Trophoblast cell (in vitro differentiated cells and primary cell): ENCODE measurements at regions not wholly inside any gene's neighbourhood (a gene's known extent, or its start where the extent isn't known, plus 50 kb on each side); places are given as distances from the start of the nearest gene placed in this dataset.
A peak's percentile ranks its signal among the peaks of the same experiment; 100 is the strongest.

ENCODE experiments used
- DNase-seq, 2 donors: peaks; one replicate each; pipeline ENCODE4 v3.0.0-alpha.2; 2016
- H2AFZ ChIP-seq: 2 replicates; pipeline ENCODE4 v1.6.1; 2013; ENCODE audit warnings: low read length, moderate library complexity, mild to moderate bottlenecking; ENCODE audit not compliant: insufficient read depth, poor library complexity
- H2AK5ac ChIP-seq: 2 replicates; pipeline ENCODE4 v1.6.1; 2013; ENCODE audit warnings: mild to moderate bottlenecking, low read length
- H2BK120ac ChIP-seq: 2 replicates; pipeline ENCODE4 v1.6.1; 2013; ENCODE audit warnings: low read length, mild to moderate bottlenecking, moderate library complexity; ENCODE audit not compliant: insufficient read depth, poor library complexity
- H2BK12ac ChIP-seq: 2 replicates; pipeline ENCODE4 v1.6.1; 2013; ENCODE audit warnings: mild to moderate bottlenecking, low read length, moderate library complexity
- H2BK5ac ChIP-seq: 2 replicates; pipeline ENCODE4 v1.6.1; 2013; ENCODE audit warnings: low read length, low read depth, moderate library complexity, mild to moderate bottlenecking; ENCODE audit not compliant: poor library complexity
- H3K14ac ChIP-seq: 2 replicates; pipeline ENCODE4 v1.6.1; 2013; ENCODE audit warnings: mild to moderate bottlenecking, low read length
- H3K18ac ChIP-seq: 2 replicates; pipeline ENCODE4 v1.6.1; 2013; ENCODE audit warnings: mild to moderate bottlenecking, low read length
- H3K23ac ChIP-seq: 2 replicates; pipeline ENCODE4 v1.6.1; 2013; ENCODE audit warnings: low read length
- H3K27ac ChIP-seq: 2 replicates; pipeline ENCODE4 v1.5.1; 2013; ENCODE audit warnings: low read depth, mild to moderate bottlenecking, inconsistent platforms, low read length, moderate library complexity
- H3K27me3 ChIP-seq: 2 replicates; pipeline ENCODE4 v1.6.1; 2013; ENCODE audit warnings: inconsistent platforms, mild to moderate bottlenecking, low read length, moderate library complexity; ENCODE audit not compliant: insufficient read depth
- H3K36me3 ChIP-seq, 2 experiments: 1 replicate in 1 of 2; 2 replicates in 1 of 2; pipeline ENCODE4 v1.6.1; 2013; ENCODE audit warnings: low read length in 2 of 2, mild to moderate bottlenecking in 2 of 2, moderate library complexity in 1 of 2; ENCODE audit not compliant: insufficient read depth in 2 of 2, control insufficient read depth in 1 of 2
- H3K4ac ChIP-seq: 2 replicates; pipeline ENCODE4 v1.6.1; 2013; ENCODE audit warnings: low read depth, mild to moderate bottlenecking, low read length, moderate library complexity
- H3K4me1 ChIP-seq, 2 experiments: 1 replicate in 1 of 2; 2 replicates in 1 of 2; pipeline ENCODE4 v1.6.1; 2013; ENCODE audit warnings: low read length in 2 of 2, mild to moderate bottlenecking in 2 of 2, moderate library complexity in 1 of 2; ENCODE audit not compliant: insufficient read depth in 2 of 2, control insufficient read depth in 1 of 2
- H3K4me2 ChIP-seq: 2 replicates; pipeline ENCODE4 v1.6.1; 2013; ENCODE audit warnings: inconsistent platforms, mild to moderate bottlenecking, low read length, moderate library complexity
- H3K4me3 ChIP-seq: 2 replicates; pipeline ENCODE4 v1.5.1; 2013; ENCODE audit warnings: mild to moderate bottlenecking, low read depth, low read length, inconsistent platforms
- H3K79me1 ChIP-seq: one replicate; pipeline ENCODE4 v1.6.1; 2013; ENCODE audit warnings: low read length
- H3K79me2 ChIP-seq: 2 replicates; pipeline ENCODE4 v1.6.1; 2013; ENCODE audit warnings: low read length, mild to moderate bottlenecking; ENCODE audit not compliant: control insufficient read depth, insufficient read depth, poor library complexity
- H3K9ac ChIP-seq: 2 replicates; pipeline ENCODE4 v1.6.1; 2013; ENCODE audit warnings: mild to moderate bottlenecking, low read length
- H3K9me3 ChIP-seq: 2 replicates; pipeline ENCODE4 v1.6.1; 2013; ENCODE audit warnings: low read depth, mild to moderate bottlenecking, control low read depth, inconsistent platforms, low read length; ENCODE audit not compliant: insufficient read depth
- H4K12ac ChIP-seq: 2 replicates; pipeline ENCODE4 v1.6.1; 2013; ENCODE audit warnings: low read depth, mild to moderate bottlenecking, low read length, moderate library complexity
- H4K8ac ChIP-seq: 2 replicates; pipeline ENCODE4 v1.6.1; 2013; ENCODE audit warnings: low read depth, mild to moderate bottlenecking, low read length, moderate library complexity
- H4K91ac ChIP-seq: one replicate; pipeline ENCODE4 v1.6.1; 2013; ENCODE audit warnings: low read depth, mild to moderate bottlenecking, low read length, moderate library complexity
- WGBS: extraction: QIAGEN DNeasy Blood & Tissue Kit; methylation state at CpG from one replicate; pipeline ENCODE4 v1.1.7; 2013; ENCODE audit warnings: missing lambda C conversion rate; ENCODE audit not compliant: insufficient read length, insufficient coverage; ENCODE audit errors: extremely low coverage; 5-methylcytosine and 5-hydroxymethylcytosine counted together

DNA sequence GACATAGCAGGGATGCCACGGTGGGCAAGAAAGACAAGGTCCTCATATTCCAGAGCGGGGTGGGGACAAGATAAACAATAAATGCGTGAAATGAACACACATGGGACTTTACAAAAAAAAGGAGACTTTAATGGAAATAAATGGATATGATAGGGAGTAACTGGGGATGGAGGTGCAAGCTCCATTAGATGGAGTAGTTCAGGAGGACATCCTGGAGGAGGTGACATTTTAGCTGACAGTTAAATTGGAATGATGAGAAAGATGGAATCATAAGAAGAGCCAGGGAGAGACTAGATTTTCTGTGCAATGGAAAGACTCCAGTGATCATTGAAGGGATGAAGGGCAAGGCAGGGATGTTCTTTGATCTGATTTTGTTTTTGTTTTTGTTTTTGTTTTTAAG, 83.6 kb upstream of the MYL10 start:
- Histone ChIP-seq H4K91ac (no peak overlapping the region), H3K4ac (no peak overlapping the region), H3K23ac (no peak overlapping the region), H3K18ac (no peak overlapping the region), H3K36me3 (no peaks in the 10 kb centered on the region), H3K14ac (no peak overlapping the region), H3K9me3 (peaks cover 3% of the 10 kb centered on the region), H4K8ac (no peak overlapping the region), H3K4me1 (peaks cover 4% of the 10 kb centered on the region in 2 experiments), H2BK5ac (no peak overlapping the region), H3K79me1 (no peaks in the 10 kb centered on the region), H4K12ac (no peak overlapping the region), H2AK5ac (no peak overlapping the region), H3K27me3 (no peaks in the 10 kb centered on the region), H3K9ac (no peak overlapping the region), H3K79me2 (no peaks in the 10 kb centered on the region), H3K27ac (no peak overlapping the region), H2AFZ (no peak overlapping the region), H2BK120ac (no peak overlapping the region), H3K4me2 (no peak overlapping the region), H3K4me3 (no peak overlapping the region), H2BK12ac (no peak overlapping the region)
- WGBS: no CpG with 5 or more reads among the region's 3 CpGs
- DNase-seq: no peak

DNA sequence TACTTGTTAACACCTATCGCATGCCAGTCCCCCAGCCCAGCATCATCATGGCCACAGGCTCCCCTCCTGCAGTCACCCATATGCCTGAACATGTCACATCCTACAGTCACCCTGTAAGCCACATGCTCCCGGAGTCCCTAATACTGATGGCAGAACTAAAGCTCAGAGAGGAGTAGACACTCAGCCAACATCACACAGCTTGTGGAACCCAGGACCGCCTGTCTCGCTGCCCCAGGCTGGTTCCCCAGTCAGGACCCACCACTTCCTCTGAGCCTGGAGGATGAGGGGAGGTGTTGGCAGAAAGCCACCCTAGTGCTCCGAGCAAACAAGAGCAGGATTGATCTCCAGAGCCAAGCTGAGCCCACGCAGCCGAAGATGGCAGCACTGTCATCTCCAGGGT, 85.0 kb upstream of the MYL10 start:
- Histone ChIP-seq H3K4me1 (peaks cover 11 to 12% of the 10 kb centered on the region in 2 experiments), H2AFZ (no peak overlapping the region), H4K8ac (no peak overlapping the region), H3K4me3 (peak overlapping the region; percentile 21), H4K91ac (no peak overlapping the region), H3K9me3 (peaks cover 3% of the 10 kb centered on the region), H4K12ac (no peak overlapping the region), H3K79me1 (peaks cover 3% of the 10 kb centered on the region), H3K36me3 (no peaks in the 10 kb centered on the region), H2AK5ac (no peak overlapping the region), H3K9ac (peak overlapping the region; percentile 20), H2BK12ac (no peak overlapping the region), H3K27ac (no peak overlapping the region), H3K14ac (no peak overlapping the region), H3K18ac (no peak overlapping the region), H2BK120ac (no peak overlapping the region), H3K4ac (no peak overlapping the region), H3K79me2 (no peaks in the 10 kb centered on the region), H3K27me3 (no peaks in the 10 kb centered on the region), H3K23ac (no peak overlapping the region), H2BK5ac (no peak overlapping the region), H3K4me2 (no peak overlapping the region)
- no CpG with 5 or more reads among the region's 7 CpGs for WGBS
- no peak for DNase-seq

DNA sequence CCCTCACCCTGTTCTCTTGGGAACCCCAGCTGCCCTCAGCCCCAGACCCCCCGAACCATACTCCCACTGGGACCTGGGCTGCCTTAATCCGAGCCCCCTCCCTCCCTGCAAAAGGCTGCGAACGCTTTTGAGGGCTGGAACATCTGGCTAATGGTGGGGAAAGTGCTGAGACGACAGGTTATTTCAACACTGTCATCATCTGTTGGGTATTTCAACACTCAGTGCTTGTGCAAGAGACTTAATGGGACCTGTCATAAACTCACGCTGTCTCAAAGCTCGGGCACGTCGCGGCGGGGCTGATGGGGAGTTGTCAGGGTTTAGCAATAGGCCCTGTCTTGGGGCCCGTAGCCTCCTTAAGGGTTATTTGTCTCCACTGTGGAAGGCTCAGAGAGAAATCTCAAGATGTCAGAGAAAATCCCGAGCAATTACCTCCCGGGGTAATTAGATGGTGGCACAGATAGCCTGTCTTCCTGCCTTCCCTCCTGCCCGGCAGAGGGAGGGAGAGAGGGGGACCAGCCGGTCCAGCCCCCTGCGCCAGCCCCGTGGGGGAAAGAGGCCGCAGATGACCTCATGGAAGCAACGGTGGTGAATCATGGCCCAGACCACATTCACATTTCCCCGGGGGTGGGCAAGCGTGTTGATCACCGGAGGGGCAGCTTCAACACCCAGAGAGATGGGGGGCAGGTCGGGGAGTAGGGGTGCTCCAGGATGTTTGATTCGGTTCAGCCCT, 88.7 kb upstream of the MYL10 start:
- peak overlapping the region; percentile 26 for H4K8ac ChIP-seq
- peaks cover 11 to 12% of the 10 kb centered on the region in 2 experiments for H3K4me1 ChIP-seq
- H3K4me2 ChIP-seq: peak overlapping the region; percentile 22
- no peak overlapping the region for H3K9ac ChIP-seq
- H2BK120ac ChIP-seq: peak overlapping the region; percentile 35
- H2BK5ac ChIP-seq: no peak overlapping the region
- H3K23ac ChIP-seq: no peak overlapping the region
- H3K4ac ChIP-seq: no peak overlapping the region
- no peak overlapping the region for H3K27ac ChIP-seq
- H3K79me2 ChIP-seq: no peaks in the 10 kb centered on the region
- H3K36me3 ChIP-seq: no peaks in the 10 kb centered on the region
- H2BK12ac ChIP-seq: no peak overlapping the region
- H2AFZ ChIP-seq: no peak overlapping the region
- H4K12ac ChIP-seq: peak overlapping the region; percentile 51
- no peak overlapping the region for H3K4me3 ChIP-seq
- H3K79me1 ChIP-seq: peaks cover 3% of the 10 kb centered on the region
- no peaks in the 10 kb centered on the region for H3K27me3 ChIP-seq
- peak overlapping the region; percentile 43 for H3K18ac ChIP-seq
- no peak overlapping the region for H3K14ac ChIP-seq
- DNase-seq: peak; percentile 92 to 97
- peak overlapping the region; percentile 65 for H4K91ac ChIP-seq
- H3K9me3 ChIP-seq: peaks cover 3% of the 10 kb centered on the region
- H2AK5ac ChIP-seq: no peak overlapping the region
- WGBS: no CpG with 5 or more reads among the region's 25 CpGs

DNA sequence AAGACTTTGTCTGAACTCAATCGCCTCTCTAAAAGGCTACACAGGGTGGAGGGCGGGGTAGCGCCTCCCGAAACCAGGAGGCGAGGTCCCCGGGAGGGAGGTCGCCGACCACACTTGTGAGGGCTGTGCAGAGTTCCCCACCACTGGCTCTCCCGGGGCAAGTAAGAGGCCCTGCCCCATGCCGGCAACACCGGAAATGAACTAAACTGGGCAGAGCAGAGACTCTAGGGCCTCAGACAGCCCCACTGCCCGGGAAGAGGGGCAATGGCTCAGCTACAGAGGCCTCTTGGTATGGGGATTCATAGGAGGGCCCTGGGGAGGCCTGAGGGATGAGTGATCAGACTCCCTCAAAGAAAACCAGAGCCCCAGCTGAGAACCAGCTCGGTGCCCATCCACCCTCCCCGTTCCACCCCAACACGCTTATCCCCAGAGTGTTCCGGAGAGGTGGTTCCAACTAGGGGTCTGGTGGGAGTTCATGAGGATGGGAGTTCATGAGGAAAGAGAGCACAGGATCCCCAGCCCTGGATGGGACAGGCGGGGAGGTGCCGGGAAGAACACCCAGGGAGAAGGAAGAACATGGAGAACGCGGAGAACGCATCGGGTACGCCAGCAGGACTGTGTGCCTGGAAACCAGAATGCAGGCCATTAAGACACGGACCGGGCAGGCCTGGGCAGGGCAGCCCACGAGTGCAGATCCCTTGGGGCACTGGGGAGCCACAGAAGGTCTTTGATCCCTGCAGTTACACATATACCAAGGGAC, 89.4 kb upstream of the MYL10 start:
- Histone ChIP-seq H3K9me3 (peaks cover 4% of the 10 kb centered on the region), H2BK12ac (peak overlapping the region; percentile 20), H2BK5ac (no peak overlapping the region), H3K23ac (no peak overlapping the region), H3K4me3 (no peak overlapping the region), H4K8ac (peak overlapping the region; percentile 26), H3K4me2 (no peak overlapping the region), H3K4ac (peak overlapping the region; percentile 13), H3K27ac (no peak overlapping the region), H2AFZ (no peak overlapping the region), H2BK120ac (peak overlapping the region; percentile 35), H3K9ac (no peak overlapping the region), H3K79me2 (no peaks in the 10 kb centered on the region), H3K4me1 (peaks cover 11 to 12% of the 10 kb centered on the region in 2 experiments), H3K27me3 (no peaks in the 10 kb centered on the region), H4K91ac (peak overlapping the region; percentile 65), H4K12ac (peak overlapping the region; percentile 51), H3K79me1 (peaks cover 3% of the 10 kb centered on the region), H3K36me3 (no peaks in the 10 kb centered on the region), H3K14ac (no peak overlapping the region), H2AK5ac (peak overlapping the region; percentile 28), H3K18ac (peak overlapping the region; percentile 43)
- no peak for DNase-seq
- no CpG with 5 or more reads among the region's 26 CpGs for WGBS
